ENCODE measurements at regions not wholly inside any gene's neighbourhood (a gene's known extent, or its start where the extent isn't known, plus 50 kb on each side); places are given as distances from the start of the nearest gene placed in this dataset.

DNA sequence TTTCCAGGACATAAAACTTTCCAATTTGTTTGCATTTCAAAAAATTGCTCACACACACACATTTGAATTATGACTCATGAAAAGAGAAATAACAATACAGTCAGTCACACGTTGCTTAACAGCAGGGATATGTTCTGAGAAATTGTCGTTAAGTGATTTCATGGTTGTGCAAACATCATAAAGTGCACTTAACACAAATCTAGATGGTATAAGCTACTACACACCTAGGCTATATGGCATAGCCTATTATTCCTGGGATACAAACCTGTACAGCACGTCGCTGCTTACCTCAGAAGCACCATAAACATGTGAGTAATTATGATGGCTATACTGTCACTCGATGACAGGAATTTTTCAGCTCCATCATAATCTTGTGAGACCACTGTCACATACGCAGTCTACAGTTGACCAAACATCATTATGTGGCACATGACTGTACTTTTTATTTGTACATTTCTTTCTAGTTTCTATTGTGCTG, 378.2 kb downstream of the ACTL7B start (continued):
- TF ChIP-seq ZNF318 (CRISPR knock-in tag; IDR thresholded peaks at IDR 0.05) (no peak), TEAD3 (CRISPR knock-in tag; optimal IDR thresholded peaks at IDR 0.05; ENCODE audit: borderline replicate concordance) (no peak), KDM1A (CRISPR knock-in tag; IDR thresholded peaks at IDR 0.05) (no peak)

DNA sequence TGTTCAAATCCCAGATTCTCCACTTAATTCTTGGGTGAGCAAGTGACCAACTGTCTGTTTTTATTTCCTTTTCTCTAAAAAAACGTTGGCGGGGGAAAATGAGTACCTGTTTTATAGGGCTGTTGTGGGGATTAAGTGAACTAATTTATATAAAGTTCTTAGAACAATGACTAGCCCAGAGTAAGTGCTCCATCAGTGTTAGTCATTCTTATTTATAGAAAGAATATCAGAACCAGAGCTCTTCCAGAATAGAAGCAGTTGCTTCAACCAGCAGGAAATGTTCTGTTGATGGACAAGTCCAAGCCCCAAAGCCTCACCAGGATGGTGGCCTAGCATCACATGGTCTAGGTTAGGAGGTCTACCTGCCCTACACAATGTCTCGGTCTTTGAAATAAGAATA, 379.2 kb downstream of the ACTL7B start:
- FAIRE-seq (no peak), DNase-seq (ENCODE audit: low spot score) (no peak), ATAC-seq (no peak)
- ChIA-PET POLR2A (no interaction called here), CTCF (ENCODE audit: low intra/inter-chr PET ratio, low total read pairs) (no interaction called here)
- H3K79me2 ChIP-seq (ENCODE audit: insufficient read depth, low read length) = no peaks in the 10 kb centered on the region
- H4K20me1 ChIP-seq (ENCODE audit: insufficient read depth, low read length) = no peaks in the 10 kb centered on the region
- in situ Hi-C loops (cut with HindIII; ENCODE audit: extremely low pct_ligation_motif_present, low pct_unique_long_range_greater_than_20kb) (no loop called here), intact Hi-C loops (cut with micrococcal nuclease; ENCODE audit: unreplicated experiment) (no loop called here)
- peaks cover 0 to 20% of the 10 kb centered on the region in 2 experiments; a peak in 3 of 5 replicates for H3K27me3 ChIP-seq (ENCODE audit: control insufficient read depth in 1 of 2, insufficient read depth in 2 of 2, low read length in 2 of 2)
- no TSS peak for BruUV-seq (replicated peaks)
- H2AFZ ChIP-seq (ENCODE audit: low read length) = no peak overlapping the region
- H3K4me2 ChIP-seq (ENCODE audit: low read depth, low read length) = no peak overlapping the region
- H3K4me1 ChIP-seq (ENCODE audit: insufficient read depth, low read length) = peaks cover 47% of the 10 kb centered on the region
- H3K4me3 ChIP-seq (replicated peaks in 1 of 3; ENCODE audit: insufficient read depth in 1 of 3, low read depth in 2 of 3, low read length in 3 of 3) = no peak overlapping the region
- 13% methylated on average over 3 of the region's 3 CpGs for WGBS (ENCODE audit: low lambda C conversion rate)
- no peaks in the 10 kb centered on the region for H3K9me3 ChIP-seq (ENCODE audit: low read length)
- H3K27ac ChIP-seq (ENCODE audit: extremely low read length, insufficient read depth, low read length) = no peak overlapping the region
- H3K9ac ChIP-seq (ENCODE audit: insufficient read depth, low read depth, low read length) = no peak overlapping the region
- TF ChIP-seq ZMYM2 (CRISPR knock-in tag; IDR thresholded peaks at IDR 0.05) = no peak
- no peaks in the 10 kb centered on the region for H3K36me3 ChIP-seq (replicated peaks in 1 of 2; ENCODE audit: control insufficient read depth in 1 of 2, insufficient read depth in 2 of 2, low read length in 2 of 2)

Measured in HepG2 (cell line).